ENCODE measurements at regions not wholly inside any gene's neighbourhood (a gene's known extent, or its start where the extent isn't known, plus 50 kb on each side); places are given as distances from the start of the nearest gene placed in this dataset.

GRCh38 chr5:179397516-179397915, 52.3 kb upstream of the ADAMTS2 start (continued):
- TF ChIP-seq TSHZ2 (CRISPR knock-in tag; IDR thresholded peaks at IDR 0.05) = no peak
- TF ChIP-seq OSR1 (CRISPR knock-in tag; IDR thresholded peaks at IDR 0.05) = no peak
- no peak for TF ChIP-seq TOX (CRISPR knock-in tag; IDR thresholded peaks at IDR 0.05; ENCODE audit: borderline replicate concordance)

Measured in SK-N-SH treated with all-trans-retinoic acid at 6 μM for 48 hours (cell line).